Testis (tissue), 2 donors: ENCODE measurements at regions not wholly inside any gene's neighbourhood (a gene's known extent, or its start where the extent isn't known, plus 50 kb on each side); places are given as distances from the start of the nearest gene placed in this dataset.
A peak's percentile ranks its signal among the peaks of the same experiment; 100 is the strongest.
"Not testable (repeated sequence)": the region's sequence is repeated elsewhere in the genome, so short reads cannot be mapped to it uniquely, and the experiment has no call there.

Experiments
- DNase-seq: peaks from one replicate; pipeline ENCODE4 v3.0.0-alpha.2; 2019
- H3K27ac ChIP-seq, 2 donors: fragments of 200-600 bp; sonication (generic); one replicate each; pipeline ENCODE4 v1.5.1; 2019
- H3K27me3 ChIP-seq: fragments of 200-600 bp; sonication (generic); one replicate; pipeline ENCODE4 v1.5.1; 2019
- H3K36me3 ChIP-seq: fragments of 200-600 bp; sonication (generic); one replicate; pipeline ENCODE4 v1.5.1; 2017; ENCODE audit warnings: low read depth; ENCODE audit errors: missing control alignments
- H3K4me1 ChIP-seq: fragments of 200-600 bp; sonication (generic); one replicate; pipeline ENCODE4 v1.5.1; 2019
- H3K4me3 ChIP-seq, 2 donors: fragments of 200-600 bp; sonication (generic); one replicate each; pipeline ENCODE4 v1.5.1; 2017 to 2019
- H3K9me3 ChIP-seq: fragments of 200-600 bp; sonication (generic); one replicate; pipeline ENCODE4 v1.5.1; 2017
- CTCF ChIP-seq, 3 experiments: fragments of 450-650 bp in 2 of 3; fragments of 200-600 bp in 1 of 3; sonication (generic) in 1 of 3; IDR thresholded peaks; one replicate each; pipeline ENCODE4 v1.5.1; 2016 to 2019; ENCODE audit warnings: antibody characterized with exemption in 3 of 3, mild to moderate bottlenecking in 2 of 3, moderate library complexity in 1 of 3
- POLR2A ChIP-seq: fragments of 450-650 bp; IDR thresholded peaks from one replicate; pipeline ENCODE4 v1.6.1; 2017; ENCODE audit warnings: antibody characterized with exemption, mild to moderate bottlenecking, moderate library complexity
- WGBS, 2 donors: methylation state at CpG; one replicate each; pipeline ENCODE4 v1.1.5; 2018; 5-methylcytosine and 5-hydroxymethylcytosine counted together
- intact Hi-C: fragments of 100-400 bp; cut with DNase I; formaldehyde crosslinking; loops from one replicate; pipeline ENCODE4 v1.15.1; 2023; ENCODE audit warnings: low total_unique reads

- DNase-seq, result no peak
- Histone ChIP-seq H3K4me1 (peaks cover 2% of the 10 kb centered on the region), H3K4me3 (peak overlapping the region; percentile 34 to 58), H3K27me3 (no peaks in the 10 kb centered on the region), H3K9me3 (no peaks in the 10 kb centered on the region), H3K27ac (no peak overlapping the region), H3K36me3 (no peaks in the 10 kb centered on the region)
- intact Hi-C loops, result no loop called here
- TF ChIP-seq POLR2A (no peak), CTCF (IDR thresholded peaks at IDR 0.05) (no peak)
- 32 to 36% methylated on average over 22 of the region's 22 CpGs for WGBS, 2 donors
These were observed 62.8 kb upstream of the CUX1 start for GRCh38 chr7:101754424-101755159.

- no peaks in the 10 kb centered on the region for H3K27me3 ChIP-seq
- H3K36me3 ChIP-seq, result no peaks in the 10 kb centered on the region
- H3K4me3 ChIP-seq, result no peak overlapping the region
- H3K9me3 ChIP-seq, result no peaks in the 10 kb centered on the region
- intact Hi-C loops, result no loop called here
- H3K4me1 ChIP-seq, result peaks cover 2% of the 10 kb centered on the region
- WGBS, 2 donors, result 90 to 93% methylated on average over 7 of the region's 7 CpGs
- no peak for DNase-seq
- H3K27ac ChIP-seq, result no peak overlapping the region
- TF ChIP-seq POLR2A (no peak), CTCF (IDR thresholded peaks at IDR 0.05) (no peak)
These were observed 59.5 kb upstream of the CUX1 start for GRCh38 chr7:101757879-101758278.

DNA sequence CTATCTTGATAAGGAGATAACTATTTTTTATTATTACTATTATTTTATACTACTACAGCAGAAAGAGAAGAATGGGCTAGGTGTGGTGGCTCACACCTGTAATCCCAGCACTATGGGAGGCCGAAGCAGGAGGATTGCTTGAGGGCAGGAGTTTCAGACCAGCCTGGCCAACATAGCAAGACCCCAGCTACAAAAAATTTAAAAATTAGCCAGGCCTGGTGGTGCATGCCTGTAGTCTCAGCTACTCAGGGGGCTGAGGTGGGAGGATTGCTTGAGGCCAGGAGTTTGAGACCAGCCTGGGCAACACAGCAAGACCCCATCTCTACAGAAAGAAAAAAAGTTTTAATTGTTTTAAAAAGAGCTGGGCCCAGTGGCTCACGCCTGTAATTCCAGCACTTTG is 58.9 kb upstream of the CUX1 start:
- H3K4me3 ChIP-seq, H3K27me3 ChIP-seq, intact Hi-C loops, H3K36me3 ChIP-seq, DNase-seq, H3K9me3 ChIP-seq, H3K27ac ChIP-seq, H3K4me1 ChIP-seq: not testable (repeated sequence)
- WGBS, 2 donors, result 93 to 100% methylated on average over 2 of the region's 2 CpGs

- Histone ChIP-seq H3K9me3 (no peaks in the 10 kb centered on the region), H3K27ac (no peak overlapping the region), H3K27me3 (no peaks in the 10 kb centered on the region), H3K4me1 (no peaks in the 10 kb centered on the region), H3K4me3 (no peak overlapping the region), H3K36me3 (no peaks in the 10 kb centered on the region)
- intact Hi-C loops, result no loop called here
- TF ChIP-seq POLR2A, result no peak
- 66 to 68% methylated on average over 6 of the region's 6 CpGs for WGBS, 2 donors
- DNase-seq, result no peak
These were observed 53.2 kb upstream of the CUX1 start for GRCh38 chr7:101764221-101764620.

DNA sequence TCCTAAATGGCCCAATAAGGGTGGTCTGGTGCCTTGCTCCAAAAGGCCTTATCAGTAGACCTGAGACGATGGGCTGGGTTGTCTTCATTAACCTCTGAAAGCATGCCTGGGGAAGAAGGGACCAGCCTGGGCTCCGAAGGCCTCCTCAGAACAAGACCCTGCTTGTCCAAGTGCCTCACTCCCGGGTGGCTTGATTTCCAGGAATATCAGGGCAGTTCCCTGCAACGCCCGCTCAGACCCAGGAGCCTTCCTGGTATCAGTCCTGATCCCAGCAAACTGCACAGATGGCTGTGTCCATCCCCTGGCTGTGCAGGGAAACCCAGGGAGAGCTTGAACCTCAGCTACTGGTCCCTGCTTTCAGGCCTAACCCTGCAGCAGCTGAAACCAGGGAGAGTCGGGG is 49.9 kb upstream of the CUX1 start:
- Histone ChIP-seq H3K4me1 (no peaks in the 10 kb centered on the region), H3K9me3 (no peaks in the 10 kb centered on the region), H3K4me3 (no peak overlapping the region), H3K27me3 (no peaks in the 10 kb centered on the region), H3K27ac (no peak overlapping the region), H3K36me3 (no peaks in the 10 kb centered on the region)
- 71 to 90% methylated on average over 5 to 6 of the region's 6 CpGs for WGBS, 2 donors
- intact Hi-C loops, result no loop called here
- no peak for DNase-seq
- no peak for TF ChIP-seq POLR2A
- TF ChIP-seq CTCF (IDR thresholded peaks at IDR 0.05), result no peak
